ENCODE measurements at regions not wholly inside any gene's neighbourhood (a gene's known extent, or its start where the extent isn't known, plus 50 kb on each side); places are given as distances from the start of the nearest gene placed in this dataset.
A peak's percentile ranks its signal among the peaks of the same experiment; 100 is the strongest.

DNA sequence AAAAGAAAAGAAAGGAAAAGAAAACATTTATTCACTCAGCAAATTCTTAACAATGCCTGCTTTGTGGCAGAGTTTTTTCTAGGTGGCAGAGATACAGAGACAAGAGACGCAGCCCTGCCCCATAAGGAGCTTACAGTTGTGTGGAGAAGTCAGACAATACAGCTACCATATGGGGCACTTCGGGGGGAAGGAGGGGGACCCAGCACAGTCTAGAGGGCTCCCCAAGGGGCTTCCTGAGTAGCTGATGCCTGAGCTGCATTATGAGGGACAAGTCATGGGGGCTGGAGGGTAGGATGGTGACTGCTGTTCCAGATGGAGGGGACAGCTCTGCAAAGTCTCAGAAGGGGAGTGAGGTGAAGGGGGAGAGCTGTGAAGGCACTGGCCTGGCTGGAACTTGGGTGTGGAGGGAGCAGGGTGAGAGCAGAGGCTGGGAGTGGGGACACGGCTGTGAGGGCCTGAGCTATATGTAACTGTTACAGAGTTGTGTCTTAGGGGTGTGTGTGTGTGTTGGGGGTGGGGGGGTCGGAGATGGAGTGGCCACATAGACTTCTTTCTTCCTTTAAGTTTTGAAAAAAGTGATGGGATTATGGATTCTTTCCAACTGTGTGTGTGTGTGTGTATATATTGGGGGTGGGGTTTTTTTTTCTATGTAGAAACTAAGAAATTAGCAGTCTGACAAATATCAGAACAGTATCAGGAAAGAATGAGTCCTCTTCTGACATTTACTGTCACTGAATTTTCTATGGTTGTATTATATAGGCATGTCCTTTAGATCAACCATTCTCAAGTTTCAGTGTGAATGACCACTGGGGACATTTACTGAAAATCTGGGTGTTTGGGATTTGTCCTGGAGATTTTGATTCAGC, 66.0 kb upstream of the HAAO start:
- DNase-seq (ENCODE audit: low read depth, low spot score) (no peak), FAIRE-seq (no peak)
- Histone ChIP-seq H3K36me3 (ENCODE audit: control insufficient read depth in 2 of 2, extremely low read depth in 1 of 2, insufficient read depth in 2 of 2, low read length in 2 of 2) (no peaks in the 10 kb centered on the region), H2AFZ (ENCODE audit: control insufficient read depth, low read length) (no peak overlapping the region), H3K79me2 (ENCODE audit: control insufficient read depth, insufficient read depth, low read length) (no peaks in the 10 kb centered on the region), H3K4me3 (ENCODE audit: control insufficient read depth in 2 of 3, extremely low read depth in 1 of 3, insufficient read depth in 2 of 3, low read depth in 1 of 3, low read length in 3 of 3) (no peak overlapping the region), H3K9me1 (ENCODE audit: control insufficient read depth, extremely low read depth, insufficient read depth, low read length) (no peaks in the 10 kb centered on the region), H3K9me3 (ENCODE audit: control insufficient read depth, low read depth, low read length) (no peaks in the 10 kb centered on the region), H3K4me2 (ENCODE audit: control insufficient read depth, extremely low read depth, insufficient read depth, low read depth, low read length) (no peak overlapping the region), H3K27me3 (ENCODE audit: control insufficient read depth, extremely low read depth, insufficient read depth, low read length) (no peaks in the 10 kb centered on the region), H3K4me1 (ENCODE audit: control insufficient read depth, extremely low read depth, insufficient read depth, low read length) (peaks cover 61% of the 10 kb centered on the region), H4K20me1 (ENCODE audit: control insufficient read depth, extremely low read depth, insufficient read depth, low read length) (no peaks in the 10 kb centered on the region), H3K9ac (ENCODE audit: control insufficient read depth, extremely low read depth, insufficient read depth, low read length) (no peak overlapping the region), H3K27ac (ENCODE audit: control insufficient read depth, insufficient read depth, low read length) (no peak overlapping the region)
- TF ChIP-seq, protein P1, sequence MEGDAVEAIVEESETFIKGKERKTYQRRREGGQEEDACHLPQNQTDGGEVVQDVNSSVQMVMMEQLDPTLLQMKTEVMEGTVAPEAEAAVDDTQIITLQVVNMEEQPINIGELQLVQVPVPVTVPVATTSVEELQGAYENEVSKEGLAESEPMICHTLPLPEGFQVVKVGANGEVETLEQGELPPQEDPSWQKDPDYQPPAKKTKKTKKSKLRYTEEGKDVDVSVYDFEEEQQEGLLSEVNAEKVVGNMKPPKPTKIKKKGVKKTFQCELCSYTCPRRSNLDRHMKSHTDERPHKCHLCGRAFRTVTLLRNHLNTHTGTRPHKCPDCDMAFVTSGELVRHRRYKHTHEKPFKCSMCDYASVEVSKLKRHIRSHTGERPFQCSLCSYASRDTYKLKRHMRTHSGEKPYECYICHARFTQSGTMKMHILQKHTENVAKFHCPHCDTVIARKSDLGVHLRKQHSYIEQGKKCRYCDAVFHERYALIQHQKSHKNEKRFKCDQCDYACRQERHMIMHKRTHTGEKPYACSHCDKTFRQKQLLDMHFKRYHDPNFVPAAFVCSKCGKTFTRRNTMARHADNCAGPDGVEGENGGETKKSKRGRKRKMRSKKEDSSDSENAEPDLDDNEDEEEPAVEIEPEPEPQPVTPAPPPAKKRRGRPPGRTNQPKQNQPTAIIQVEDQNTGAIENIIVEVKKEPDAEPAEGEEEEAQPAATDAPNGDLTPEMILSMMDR (optimal IDR thresholded peaks at IDR 0.05 in 1 of 3, IDR thresholded peaks at IDR 0.05 in 1 of 3, conservative IDR thresholded peaks at IDR 0.05 in 1 of 3; ENCODE audit: extremely low read depth in 1 of 3, insufficient read depth in 2 of 3, low read length in 3 of 3), result no peak
- no peak for TF ChIP-seq EZH2 (IDR thresholded peaks at IDR 0.05; ENCODE audit: low read length)
- dilution Hi-C loops (cut with MboI; ENCODE audit: extremely low pct_ligation_motif_present, low sequenced_read_pairs), result no loop called here

DNA sequence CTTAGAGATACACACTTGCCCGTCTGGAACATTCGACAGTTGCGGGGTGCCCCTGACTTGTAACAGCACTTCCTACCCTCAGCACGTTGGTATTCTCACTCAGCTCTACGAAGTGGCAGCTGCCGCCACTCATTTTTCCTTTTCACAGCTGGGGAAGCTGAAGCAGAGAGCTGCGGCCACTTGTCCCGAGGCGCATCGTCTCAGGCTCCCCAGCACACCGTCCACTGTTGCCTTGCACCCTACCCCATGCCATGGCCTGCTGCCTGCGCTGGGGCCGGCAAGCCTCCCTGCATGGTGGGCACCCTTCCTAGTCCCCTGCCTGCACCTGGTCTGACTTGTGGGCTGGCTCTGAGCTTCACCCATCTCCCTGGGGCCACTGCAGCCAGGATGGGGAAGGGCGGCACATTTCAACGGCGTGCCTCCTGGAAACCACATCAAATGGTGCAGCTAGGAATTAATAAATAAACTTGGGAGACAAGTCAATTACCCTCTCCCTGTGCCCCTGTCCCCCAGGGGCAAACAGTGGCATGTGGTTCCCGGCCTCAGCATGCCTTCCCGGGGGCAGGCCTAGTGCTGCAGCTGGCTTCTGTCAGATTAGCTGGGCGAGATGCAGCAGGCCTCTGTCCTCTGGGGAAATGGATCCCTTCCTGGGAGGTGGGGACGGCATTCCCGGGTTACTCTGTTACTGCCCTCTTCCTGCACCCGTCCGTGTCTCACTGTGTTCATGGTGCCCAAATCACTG, 64.7 kb upstream of the HAAO start:
- dilution Hi-C loops (cut with MboI; ENCODE audit: extremely low pct_ligation_motif_present, low sequenced_read_pairs), result no loop called here
- H2AFZ ChIP-seq (ENCODE audit: control insufficient read depth, low read length), result peak overlapping the region; percentile 75
- no peak overlapping the region for H3K4me3 ChIP-seq (ENCODE audit: control insufficient read depth in 2 of 3, extremely low read depth in 1 of 3, insufficient read depth in 2 of 3, low read depth in 1 of 3, low read length in 3 of 3)
- no peaks in the 10 kb centered on the region for H3K36me3 ChIP-seq (ENCODE audit: control insufficient read depth in 2 of 2, extremely low read depth in 1 of 2, insufficient read depth in 2 of 2, low read length in 2 of 2)
- FAIRE-seq, result peak; percentile 91
- no peaks in the 10 kb centered on the region for H4K20me1 ChIP-seq (ENCODE audit: control insufficient read depth, extremely low read depth, insufficient read depth, low read length)
- peak overlapping the region; percentile 45 for H3K4me2 ChIP-seq (ENCODE audit: control insufficient read depth, extremely low read depth, insufficient read depth, low read depth, low read length)
- H3K9me1 ChIP-seq (ENCODE audit: control insufficient read depth, extremely low read depth, insufficient read depth, low read length), result no peaks in the 10 kb centered on the region
- no peak overlapping the region for H3K9ac ChIP-seq (ENCODE audit: control insufficient read depth, extremely low read depth, insufficient read depth, low read length)
- no peaks in the 10 kb centered on the region for H3K79me2 ChIP-seq (ENCODE audit: control insufficient read depth, insufficient read depth, low read length)
- H3K27ac ChIP-seq (ENCODE audit: control insufficient read depth, insufficient read depth, low read length), result peak overlapping the region; percentile 10
- peaks cover 61% of the 10 kb centered on the region for H3K4me1 ChIP-seq (ENCODE audit: control insufficient read depth, extremely low read depth, insufficient read depth, low read length)
- H3K9me3 ChIP-seq (ENCODE audit: control insufficient read depth, low read depth, low read length), result no peaks in the 10 kb centered on the region
- DNase-seq (ENCODE audit: low read depth, low spot score), result no peak
- TF ChIP-seq, protein P1 (optimal IDR thresholded peaks at IDR 0.05 in 1 of 3, IDR thresholded peaks at IDR 0.05 in 1 of 3, conservative IDR thresholded peaks at IDR 0.05 in 1 of 3; ENCODE audit: extremely low read depth in 1 of 3, insufficient read depth in 2 of 3, low read length in 3 of 3), result no peak
- no peak for TF ChIP-seq EZH2 (IDR thresholded peaks at IDR 0.05; ENCODE audit: low read length)
- no peaks in the 10 kb centered on the region for H3K27me3 ChIP-seq (ENCODE audit: control insufficient read depth, extremely low read depth, insufficient read depth, low read length)

Data from keratinocyte (primary cell).